ENCODE measurements at regions not wholly inside any gene's neighbourhood (a gene's known extent, or its start where the extent isn't known, plus 50 kb on each side); places are given as distances from the start of the nearest gene placed in this dataset.

DNA sequence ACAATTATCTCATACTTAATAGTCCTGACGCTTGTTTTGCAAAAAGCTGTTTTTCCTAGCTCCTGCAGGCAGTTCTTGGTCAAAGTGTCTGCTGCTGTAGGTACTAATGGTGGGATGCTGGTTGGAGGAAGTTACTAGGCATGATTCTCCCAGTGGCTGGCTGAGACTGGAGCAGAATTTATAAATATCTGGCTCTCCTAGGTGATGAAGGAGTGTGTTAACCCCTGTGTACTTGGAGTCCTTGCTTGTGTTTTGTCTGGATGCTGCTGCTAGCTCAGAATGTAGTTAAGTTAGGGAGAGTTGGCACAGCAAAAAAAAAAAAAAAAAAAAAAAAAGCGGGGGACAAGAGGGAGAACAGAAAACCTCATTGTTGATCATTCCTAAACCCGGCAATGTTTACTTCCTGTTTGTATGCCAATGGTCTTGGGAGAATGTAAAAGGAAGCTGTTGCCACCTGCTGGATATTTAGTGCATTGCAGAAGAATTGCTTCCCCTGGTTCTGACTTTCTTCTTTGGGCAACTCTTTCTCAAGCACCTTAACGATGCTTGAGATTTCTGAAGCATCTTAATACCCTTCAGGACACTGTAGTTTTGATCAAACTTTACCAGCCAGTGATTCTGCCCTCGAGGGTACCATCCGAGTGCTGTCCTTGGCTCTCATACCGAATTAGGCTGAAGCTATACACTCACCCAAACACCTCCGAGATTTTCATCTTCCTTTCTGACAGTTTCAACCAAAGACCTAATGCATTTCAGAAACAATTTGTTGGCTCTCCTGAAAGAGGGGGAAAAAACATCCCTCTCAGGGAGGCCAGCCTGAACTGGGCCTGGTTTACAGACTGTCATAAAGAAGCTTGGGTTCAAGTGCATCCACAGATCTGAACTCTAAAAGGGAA, 71.7 kb upstream of the WWC1 start:
- Histone ChIP-seq H3K9me3 (ENCODE audit: control extremely low read depth in 1 of 3, control insufficient read depth in 2 of 3, insufficient read depth in 1 of 3, low read length in 2 of 3) (no peaks in the 10 kb centered on the region), H3K27ac (ENCODE audit: low read length in 2 of 2) (no peak overlapping the region), H3K4me1 (ENCODE audit: control insufficient read depth in 2 of 2, insufficient read depth in 2 of 2, low read length in 2 of 2) (no peaks in the 10 kb centered on the region), H4K20me1 (ENCODE audit: control insufficient read depth, insufficient read depth, low read length, poor library complexity, severe bottlenecking) (no peaks in the 10 kb centered on the region), H3K27me3 (replicated peaks in 1 of 4; ENCODE audit: control extremely low read depth in 1 of 4, control insufficient read depth in 3 of 4, insufficient read depth in 4 of 4, low read length in 3 of 4) (peaks cover 0 to 4% (median 3%) of the 10 kb centered on the region in 4 experiments), H3K4me2 (replicated peaks; ENCODE audit: low read depth, low read length, poor library complexity, severe bottlenecking) (peak overlapping the region; percentile 24), H3K4me3 (ENCODE audit: control extremely low read depth in 1 of 5, extremely low read depth in 1 of 5, insufficient read depth in 1 of 5, low read depth in 2 of 5, low read length in 4 of 5) (no peak overlapping the region), H3K9ac (ENCODE audit: low read length) (no peak overlapping the region), H2AFZ (ENCODE audit: insufficient read depth, low read depth, low read length, poor library complexity, severe bottlenecking) (peak overlapping the region; percentile 11), H3K36me3 (replicated peaks in 1 of 2; ENCODE audit: control extremely low read depth in 1 of 2, control insufficient read depth in 1 of 2, extremely low read depth in 1 of 2, insufficient read depth in 2 of 2, low read length in 1 of 2) (no peaks in the 10 kb centered on the region), H3K79me2 (ENCODE audit: control insufficient read depth, insufficient read depth, low read length) (no peaks in the 10 kb centered on the region)
- H3K4me3 Mint-ChIP-seq: no peak overlapping the region
- no peaks in the 10 kb centered on the region for H3K9me3 Mint-ChIP-seq (ENCODE audit: insufficient read depth)
- peak; percentile 56 for ATAC-seq (ENCODE audit: low read depth)
- ChIA-PET POLR2A (no interaction called here), CTCF (interaction anchor here (0.6 to 1.7 kb wide), 13 partner anchors 9 to 497 kb away, joined by 3 to 9 read pairs (median 3); no protein-coding TSS in a partner anchor)
- peak; percentile 58 for DNase-seq
- H3K4me1 Mint-ChIP-seq: peaks cover 6% of the 10 kb centered on the region
- no peak overlapping the region for H3K27ac Mint-ChIP-seq
- peaks cover 6% of the 10 kb centered on the region for H3K27me3 Mint-ChIP-seq
- TF ChIP-seq, protein P1, sequence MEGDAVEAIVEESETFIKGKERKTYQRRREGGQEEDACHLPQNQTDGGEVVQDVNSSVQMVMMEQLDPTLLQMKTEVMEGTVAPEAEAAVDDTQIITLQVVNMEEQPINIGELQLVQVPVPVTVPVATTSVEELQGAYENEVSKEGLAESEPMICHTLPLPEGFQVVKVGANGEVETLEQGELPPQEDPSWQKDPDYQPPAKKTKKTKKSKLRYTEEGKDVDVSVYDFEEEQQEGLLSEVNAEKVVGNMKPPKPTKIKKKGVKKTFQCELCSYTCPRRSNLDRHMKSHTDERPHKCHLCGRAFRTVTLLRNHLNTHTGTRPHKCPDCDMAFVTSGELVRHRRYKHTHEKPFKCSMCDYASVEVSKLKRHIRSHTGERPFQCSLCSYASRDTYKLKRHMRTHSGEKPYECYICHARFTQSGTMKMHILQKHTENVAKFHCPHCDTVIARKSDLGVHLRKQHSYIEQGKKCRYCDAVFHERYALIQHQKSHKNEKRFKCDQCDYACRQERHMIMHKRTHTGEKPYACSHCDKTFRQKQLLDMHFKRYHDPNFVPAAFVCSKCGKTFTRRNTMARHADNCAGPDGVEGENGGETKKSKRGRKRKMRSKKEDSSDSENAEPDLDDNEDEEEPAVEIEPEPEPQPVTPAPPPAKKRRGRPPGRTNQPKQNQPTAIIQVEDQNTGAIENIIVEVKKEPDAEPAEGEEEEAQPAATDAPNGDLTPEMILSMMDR (IDR thresholded peaks at IDR 0.05): peak; percentile 83
- TF ChIP-seq EZH2 (IDR thresholded peaks at IDR 0.05; ENCODE audit: borderline replicate concordance, insufficient read depth, low read depth, low read length, poor library complexity, severe bottlenecking): no peak
- intact Hi-C loops (cut with micrococcal nuclease): no loop called here
- 11% methylated on average over 4 of the region's 8 CpGs for WGBS (ENCODE audit: insufficient coverage)

DNA sequence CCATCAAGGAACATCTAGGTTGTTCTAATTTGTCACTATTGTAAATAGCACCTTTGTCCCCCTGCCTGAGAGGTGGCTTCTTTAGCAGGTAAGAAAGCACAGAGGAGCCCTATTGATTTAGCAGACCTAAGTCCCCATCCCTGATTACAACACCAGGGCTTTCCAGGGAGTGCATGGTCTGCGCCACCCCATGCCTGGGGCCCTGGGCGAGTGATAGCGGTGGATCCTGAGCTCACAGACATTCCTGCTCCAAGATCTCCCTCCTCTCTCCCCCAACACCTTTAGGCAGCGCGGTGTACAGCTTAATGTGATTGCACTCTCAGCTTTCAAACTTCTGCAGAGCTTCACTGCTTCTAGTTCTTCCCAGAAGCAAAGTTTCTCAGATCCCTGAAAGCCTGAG, 67.4 kb upstream of the WWC1 start:
- intact Hi-C loops (cut with micrococcal nuclease): no loop called here

More for the DNA sequence above, 67.4 kb upstream of the WWC1 start:
- H3K4me2 ChIP-seq (replicated peaks; ENCODE audit: low read depth, low read length, poor library complexity, severe bottlenecking): no peak overlapping the region
- H4K20me1 ChIP-seq (ENCODE audit: control insufficient read depth, insufficient read depth, low read length, poor library complexity, severe bottlenecking): no peaks in the 10 kb centered on the region
- H3K79me2 ChIP-seq (ENCODE audit: control insufficient read depth, insufficient read depth, low read length): no peaks in the 10 kb centered on the region
- no peak overlapping the region for H2AFZ ChIP-seq (ENCODE audit: insufficient read depth, low read depth, low read length, poor library complexity, severe bottlenecking)
- Mint-ChIP-seq H3K27me3 (peaks cover 4% of the 10 kb centered on the region), H3K4me3 (no peak overlapping the region), H3K27ac (no peak overlapping the region), H3K9me3 (ENCODE audit: insufficient read depth) (no peaks in the 10 kb centered on the region), H3K4me1 (peaks cover 6% of the 10 kb centered on the region)
- H3K9ac ChIP-seq (ENCODE audit: low read length): no peak overlapping the region
- TF ChIP-seq, protein P1 (IDR thresholded peaks at IDR 0.05): no peak
- no peak for TF ChIP-seq EZH2 (IDR thresholded peaks at IDR 0.05; ENCODE audit: borderline replicate concordance, insufficient read depth, low read depth, low read length, poor library complexity, severe bottlenecking)
- no peak overlapping the region for H3K27ac ChIP-seq (ENCODE audit: low read length in 2 of 2)
- H3K9me3 ChIP-seq (ENCODE audit: control extremely low read depth in 1 of 3, control insufficient read depth in 2 of 3, insufficient read depth in 1 of 3, low read length in 2 of 3): no peaks in the 10 kb centered on the region
- peaks cover 0 to 4% (median 3%) of the 10 kb centered on the region in 4 experiments for H3K27me3 ChIP-seq (replicated peaks in 1 of 4; ENCODE audit: control extremely low read depth in 1 of 4, control insufficient read depth in 3 of 4, insufficient read depth in 4 of 4, low read length in 3 of 4)
- POLR2A ChIA-PET: no interaction called here
- H3K4me1 ChIP-seq (ENCODE audit: control insufficient read depth in 2 of 2, insufficient read depth in 2 of 2, low read length in 2 of 2): no peaks in the 10 kb centered on the region
- WGBS (ENCODE audit: insufficient coverage): 96% methylated on average over 5 of the region's 5 CpGs
- CTCF ChIA-PET: no interaction called here
- H3K4me3 ChIP-seq (ENCODE audit: control extremely low read depth in 1 of 5, extremely low read depth in 1 of 5, insufficient read depth in 1 of 5, low read depth in 2 of 5, low read length in 4 of 5): no peak overlapping the region
- no peak for ATAC-seq (ENCODE audit: low read depth)
- no peaks in the 10 kb centered on the region for H3K36me3 ChIP-seq (replicated peaks in 1 of 2; ENCODE audit: control extremely low read depth in 1 of 2, control insufficient read depth in 1 of 2, extremely low read depth in 1 of 2, insufficient read depth in 2 of 2, low read length in 1 of 2)
- DNase-seq: no peak
